Activated naive CD8-positive, alpha-beta T cell treated with anti-CD3 and anti-CD28 coated beads for 36 hours (primary cell): ENCODE measurements at regions not wholly inside any gene's neighbourhood (a gene's known extent, or its start where the extent isn't known, plus 50 kb on each side); places are given as distances from the start of the nearest gene placed in this dataset.
A peak's percentile ranks its signal among the peaks of the same experiment; 100 is the strongest.

ENCODE experiments used
- DNase-seq: peaks from one replicate; pipeline ENCODE4 v3.0.0; 2021
- H3K27ac Mint-ChIP-seq: one replicate; pipeline ENCODE4 v1.8.0; 2022; ENCODE audit warnings: mild to moderate bottlenecking, moderate library complexity, mixed read lengths
- H3K27me3 Mint-ChIP-seq: one replicate; pipeline ENCODE4 v1.8.0; 2022; ENCODE audit warnings: mild to moderate bottlenecking, mixed read lengths
- H3K36me3 Mint-ChIP-seq: one replicate; pipeline ENCODE4 v1.8.0; 2021; ENCODE audit warnings: mild to moderate bottlenecking, mixed read lengths
- H3K4me1 Mint-ChIP-seq: one replicate; pipeline ENCODE4 v1.8.0; 2021; ENCODE audit warnings: mixed read lengths
- H3K4me3 Mint-ChIP-seq: one replicate; pipeline ENCODE4 v1.8.0; 2022; ENCODE audit warnings: mild to moderate bottlenecking, moderate library complexity, mixed read lengths
- H3K9me3 Mint-ChIP-seq: one replicate; pipeline ENCODE4 v1.8.0; 2022; ENCODE audit warnings: mixed read lengths

GRCh38 chr2:126299469-126299976, 356.4 kb upstream of the GYPC start:
- Mint-ChIP-seq H3K4me3 (no peak overlapping the region), H3K27me3 (peaks cover 3% of the 10 kb centered on the region), H3K27ac (no peak overlapping the region), H3K36me3 (no peaks in the 10 kb centered on the region), H3K9me3 (no peaks in the 10 kb centered on the region), H3K4me1 (peaks cover 5% of the 10 kb centered on the region)
- no peak for DNase-seq

- no peaks in the 10 kb centered on the region for H3K36me3 Mint-ChIP-seq
- no peak overlapping the region for H3K4me3 Mint-ChIP-seq
- H3K27ac Mint-ChIP-seq, result no peak overlapping the region
- H3K27me3 Mint-ChIP-seq, result no peaks in the 10 kb centered on the region
- H3K9me3 Mint-ChIP-seq, result no peaks in the 10 kb centered on the region
- DNase-seq, result no peak
- H3K4me1 Mint-ChIP-seq, result peaks cover 5% of the 10 kb centered on the region
Measured at GRCh38 chr2:126300348-126300747, 355.6 kb upstream of the GYPC start.

GRCh38 chr2:126302043-126302442, 353.9 kb upstream of the GYPC start:
- no peak overlapping the region for H3K4me3 Mint-ChIP-seq
- H3K9me3 Mint-ChIP-seq, result no peaks in the 10 kb centered on the region
- no peaks in the 10 kb centered on the region for H3K36me3 Mint-ChIP-seq
- DNase-seq, result no peak
- H3K27ac Mint-ChIP-seq, result no peak overlapping the region
- H3K27me3 Mint-ChIP-seq, result no peaks in the 10 kb centered on the region
- H3K4me1 Mint-ChIP-seq, result peaks cover 5% of the 10 kb centered on the region

- no peak overlapping the region for H3K4me3 Mint-ChIP-seq
- H3K36me3 Mint-ChIP-seq, result no peaks in the 10 kb centered on the region
- no peaks in the 10 kb centered on the region for H3K9me3 Mint-ChIP-seq
- DNase-seq, result no peak
- H3K4me1 Mint-ChIP-seq, result peaks cover 5% of the 10 kb centered on the region
- H3K27ac Mint-ChIP-seq, result no peak overlapping the region
- no peaks in the 10 kb centered on the region for H3K27me3 Mint-ChIP-seq
Measured at GRCh38 chr2:126303113-126303512, 352.8 kb upstream of the GYPC start.

GRCh38 chr2:126304154-126304553, 351.8 kb upstream of the GYPC start:
- no peak overlapping the region for H3K4me3 Mint-ChIP-seq
- DNase-seq, result no peak
- no peaks in the 10 kb centered on the region for H3K36me3 Mint-ChIP-seq
- no peak overlapping the region for H3K27ac Mint-ChIP-seq
- H3K4me1 Mint-ChIP-seq, result peaks cover 5% of the 10 kb centered on the region
- no peaks in the 10 kb centered on the region for H3K9me3 Mint-ChIP-seq
- no peaks in the 10 kb centered on the region for H3K27me3 Mint-ChIP-seq

- Mint-ChIP-seq H3K9me3 (no peaks in the 10 kb centered on the region), H3K36me3 (no peaks in the 10 kb centered on the region), H3K4me3 (no peak overlapping the region), H3K27me3 (no peaks in the 10 kb centered on the region), H3K27ac (no peak overlapping the region), H3K4me1 (peaks cover 2% of the 10 kb centered on the region)
- DNase-seq, result no peak
Measured at GRCh38 chr2:126306539-126306938, 349.4 kb upstream of the GYPC start.

GRCh38 chr2:126307740-126308139, 348.2 kb upstream of the GYPC start:
- Mint-ChIP-seq H3K4me3 (no peak overlapping the region), H3K27me3 (no peaks in the 10 kb centered on the region), H3K9me3 (no peaks in the 10 kb centered on the region), H3K36me3 (no peaks in the 10 kb centered on the region), H3K27ac (no peak overlapping the region), H3K4me1 (peaks cover under 1% of the 10 kb centered on the region)
- DNase-seq, result no peak

- Mint-ChIP-seq H3K4me1 (no peaks in the 10 kb centered on the region), H3K36me3 (no peaks in the 10 kb centered on the region), H3K27me3 (no peaks in the 10 kb centered on the region), H3K27ac (no peak overlapping the region), H3K4me3 (no peak overlapping the region), H3K9me3 (no peaks in the 10 kb centered on the region)
- DNase-seq, result no peak
Measured at GRCh38 chr2:126309185-126309584, 346.8 kb upstream of the GYPC start.

- Mint-ChIP-seq H3K36me3 (no peaks in the 10 kb centered on the region), H3K27ac (no peak overlapping the region), H3K4me1 (no peaks in the 10 kb centered on the region), H3K27me3 (peaks cover 3% of the 10 kb centered on the region), H3K4me3 (no peak overlapping the region), H3K9me3 (no peaks in the 10 kb centered on the region)
- DNase-seq, result no peak
Measured at GRCh38 chr2:126312579-126312978, 343.4 kb upstream of the GYPC start.

- peaks cover 8% of the 10 kb centered on the region for H3K27me3 Mint-ChIP-seq
- no peak overlapping the region for H3K27ac Mint-ChIP-seq
- no peaks in the 10 kb centered on the region for H3K9me3 Mint-ChIP-seq
- H3K36me3 Mint-ChIP-seq, result no peaks in the 10 kb centered on the region
- H3K4me1 Mint-ChIP-seq, result no peaks in the 10 kb centered on the region
- no peak for DNase-seq
- no peak overlapping the region for H3K4me3 Mint-ChIP-seq
Measured at GRCh38 chr2:126315828-126316227, 340.1 kb upstream of the GYPC start.

GRCh38 chr2:126317790-126318431, 338.0 kb upstream of the GYPC start:
- no peak overlapping the region for H3K4me3 Mint-ChIP-seq
- no peak for DNase-seq
- no peaks in the 10 kb centered on the region for H3K36me3 Mint-ChIP-seq
- H3K9me3 Mint-ChIP-seq, result no peaks in the 10 kb centered on the region
- no peak overlapping the region for H3K27ac Mint-ChIP-seq
- H3K27me3 Mint-ChIP-seq, result peaks cover 8% of the 10 kb centered on the region
- H3K4me1 Mint-ChIP-seq, result peaks cover 5% of the 10 kb centered on the region

- Mint-ChIP-seq H3K4me3 (no peak overlapping the region), H3K4me1 (peaks cover 5% of the 10 kb centered on the region), H3K9me3 (no peaks in the 10 kb centered on the region), H3K27me3 (peaks cover 9% of the 10 kb centered on the region), H3K27ac (no peak overlapping the region), H3K36me3 (no peaks in the 10 kb centered on the region)
- DNase-seq, result no peak
Measured at GRCh38 chr2:126322342-126322741, 333.6 kb upstream of the GYPC start.

- Mint-ChIP-seq H3K27ac (peak overlapping the region; percentile 34), H3K4me3 (no peak overlapping the region), H3K9me3 (no peaks in the 10 kb centered on the region), H3K36me3 (no peaks in the 10 kb centered on the region), H3K4me1 (peaks cover 5% of the 10 kb centered on the region), H3K27me3 (peaks cover 5% of the 10 kb centered on the region)
- no peak for DNase-seq
Measured at GRCh38 chr2:126325202-126325601, 330.8 kb upstream of the GYPC start.

GRCh38 chr2:126329173-126329572, 326.8 kb upstream of the GYPC start:
- Mint-ChIP-seq H3K9me3 (peaks cover 20% of the 10 kb centered on the region), H3K36me3 (no peaks in the 10 kb centered on the region)
- DNase-seq, result no peak

GRCh38 chr2:126342457-126342856, 313.5 kb upstream of the GYPC start:
- H3K27me3 Mint-ChIP-seq, result no peaks in the 10 kb centered on the region
- H3K4me1 Mint-ChIP-seq, result no peaks in the 10 kb centered on the region
- DNase-seq, result no peak
- H3K9me3 Mint-ChIP-seq, result no peaks in the 10 kb centered on the region
- no peaks in the 10 kb centered on the region for H3K36me3 Mint-ChIP-seq
- H3K27ac Mint-ChIP-seq, result no peak overlapping the region
- no peak overlapping the region for H3K4me3 Mint-ChIP-seq

More at GRCh38 chr2:126329173-126329572, 326.8 kb upstream of the GYPC start:
- H3K4me1 Mint-ChIP-seq, result no peaks in the 10 kb centered on the region
- no peak overlapping the region for H3K4me3 Mint-ChIP-seq
- H3K27me3 Mint-ChIP-seq, result peaks cover 4% of the 10 kb centered on the region
- H3K27ac Mint-ChIP-seq, result no peak overlapping the region

- Mint-ChIP-seq H3K27ac (no peak overlapping the region), H3K4me1 (no peaks in the 10 kb centered on the region), H3K9me3 (no peaks in the 10 kb centered on the region), H3K4me3 (no peak overlapping the region), H3K27me3 (no peaks in the 10 kb centered on the region), H3K36me3 (no peaks in the 10 kb centered on the region)
- DNase-seq, result no peak
Measured at GRCh38 chr2:126343136-126343535, 312.8 kb upstream of the GYPC start.
